ENCODE measurements at regions not wholly inside any gene's neighbourhood (a gene's known extent, or its start where the extent isn't known, plus 50 kb on each side); places are given as distances from the start of the nearest gene placed in this dataset.

GRCh38 chr15:91723959-91724358, 129.5 kb upstream of the SLCO3A1 start:
- H3K9me3 Mint-ChIP-seq, result no peaks in the 10 kb centered on the region
- H3K27me3 Mint-ChIP-seq, result peaks cover 13% of the 10 kb centered on the region
- no peak for DNase-seq
- no peaks in the 10 kb centered on the region for H3K36me3 Mint-ChIP-seq
- no peak overlapping the region for H3K4me3 Mint-ChIP-seq
- no peaks in the 10 kb centered on the region for H3K4me1 Mint-ChIP-seq
- H3K27ac Mint-ChIP-seq, result no peak overlapping the region

- H3K4me3 Mint-ChIP-seq, result no peak overlapping the region
- peaks cover 52% of the 10 kb centered on the region for H3K27me3 Mint-ChIP-seq
Observed at GRCh38 chr15:91733661-91734060, 119.8 kb upstream of the SLCO3A1 start.

GRCh38 chr15:91737151-91737818, 116.2 kb upstream of the SLCO3A1 start:
- no peaks in the 10 kb centered on the region for H3K9me3 Mint-ChIP-seq
- H3K27me3 Mint-ChIP-seq, result peaks cover 47% of the 10 kb centered on the region
- no peaks in the 10 kb centered on the region for H3K4me1 Mint-ChIP-seq
- no peak overlapping the region for H3K27ac Mint-ChIP-seq
- H3K4me3 Mint-ChIP-seq, result no peak overlapping the region
- no peak for DNase-seq
- no peaks in the 10 kb centered on the region for H3K36me3 Mint-ChIP-seq

More at GRCh38 chr15:91733661-91734060, 119.8 kb upstream of the SLCO3A1 start:
- no peak overlapping the region for H3K27ac Mint-ChIP-seq
- no peaks in the 10 kb centered on the region for H3K9me3 Mint-ChIP-seq
- no peaks in the 10 kb centered on the region for H3K4me1 Mint-ChIP-seq
- H3K36me3 Mint-ChIP-seq, result no peaks in the 10 kb centered on the region
- no peak for DNase-seq

- peaks cover 36% of the 10 kb centered on the region for H3K27me3 Mint-ChIP-seq
- H3K9me3 Mint-ChIP-seq, result no peaks in the 10 kb centered on the region
- H3K27ac Mint-ChIP-seq, result no peak overlapping the region
Observed at GRCh38 chr15:91741986-91742385, 111.5 kb upstream of the SLCO3A1 start.

GRCh38 chr15:91751611-91752010, 101.9 kb upstream of the SLCO3A1 start:
- peaks cover 6% of the 10 kb centered on the region for H3K27me3 Mint-ChIP-seq
- H3K9me3 Mint-ChIP-seq, result no peaks in the 10 kb centered on the region
- no peak for DNase-seq
- H3K27ac Mint-ChIP-seq, result no peak overlapping the region
- H3K4me3 Mint-ChIP-seq, result no peak overlapping the region
- no peaks in the 10 kb centered on the region for H3K36me3 Mint-ChIP-seq
- no peaks in the 10 kb centered on the region for H3K4me1 Mint-ChIP-seq

More at GRCh38 chr15:91741986-91742385, 111.5 kb upstream of the SLCO3A1 start:
- Mint-ChIP-seq H3K36me3 (no peaks in the 10 kb centered on the region), H3K4me1 (no peaks in the 10 kb centered on the region), H3K4me3 (no peak overlapping the region)
- no peak for DNase-seq

- H3K4me3 Mint-ChIP-seq, result no peak overlapping the region
- H3K27me3 Mint-ChIP-seq, result peaks cover 6% of the 10 kb centered on the region
- no peaks in the 10 kb centered on the region for H3K4me1 Mint-ChIP-seq
- DNase-seq, result no peak
- no peak overlapping the region for H3K27ac Mint-ChIP-seq
- no peaks in the 10 kb centered on the region for H3K9me3 Mint-ChIP-seq
- no peaks in the 10 kb centered on the region for H3K36me3 Mint-ChIP-seq
Observed at GRCh38 chr15:91752081-91752785, 101.3 kb upstream of the SLCO3A1 start.

GRCh38 chr15:91759560-91759959, 93.9 kb upstream of the SLCO3A1 start:
- no peaks in the 10 kb centered on the region for H3K4me1 Mint-ChIP-seq
- no peaks in the 10 kb centered on the region for H3K9me3 Mint-ChIP-seq
- DNase-seq, result no peak
- H3K27me3 Mint-ChIP-seq, result no peaks in the 10 kb centered on the region
- H3K36me3 Mint-ChIP-seq, result no peaks in the 10 kb centered on the region
- H3K4me3 Mint-ChIP-seq, result no peak overlapping the region
- no peak overlapping the region for H3K27ac Mint-ChIP-seq

- H3K36me3 Mint-ChIP-seq, result no peaks in the 10 kb centered on the region
- H3K9me3 Mint-ChIP-seq, result no peaks in the 10 kb centered on the region
- H3K4me3 Mint-ChIP-seq, result no peak overlapping the region
- H3K27me3 Mint-ChIP-seq, result peaks cover 4% of the 10 kb centered on the region
- H3K27ac Mint-ChIP-seq, result no peak overlapping the region
- DNase-seq, result no peak
- H3K4me1 Mint-ChIP-seq, result no peaks in the 10 kb centered on the region
Observed at GRCh38 chr15:91765660-91766059, 87.8 kb upstream of the SLCO3A1 start.

- no peak overlapping the region for H3K4me3 Mint-ChIP-seq
- no peaks in the 10 kb centered on the region for H3K36me3 Mint-ChIP-seq
- H3K27me3 Mint-ChIP-seq, result peaks cover 6% of the 10 kb centered on the region
- DNase-seq, result no peak
- no peaks in the 10 kb centered on the region for H3K9me3 Mint-ChIP-seq
- no peaks in the 10 kb centered on the region for H3K4me1 Mint-ChIP-seq
- no peak overlapping the region for H3K27ac Mint-ChIP-seq
Observed at GRCh38 chr15:91769476-91769875, 84.0 kb upstream of the SLCO3A1 start.

- Mint-ChIP-seq H3K4me1 (no peaks in the 10 kb centered on the region), H3K9me3 (no peaks in the 10 kb centered on the region), H3K27me3 (peaks cover 10% of the 10 kb centered on the region), H3K36me3 (no peaks in the 10 kb centered on the region), H3K27ac (no peak overlapping the region), H3K4me3 (no peak overlapping the region)
- no peak for DNase-seq
Observed at GRCh38 chr15:91769894-91770293, 83.6 kb upstream of the SLCO3A1 start.

GRCh38 chr15:91776104-91776503, 77.4 kb upstream of the SLCO3A1 start:
- DNase-seq, result no peak
- Mint-ChIP-seq H3K36me3 (no peaks in the 10 kb centered on the region), H3K4me3 (no peak overlapping the region), H3K27me3 (peaks cover 16% of the 10 kb centered on the region), H3K27ac (no peak overlapping the region), H3K4me1 (no peaks in the 10 kb centered on the region), H3K9me3 (no peaks in the 10 kb centered on the region)

- Mint-ChIP-seq H3K4me1 (no peaks in the 10 kb centered on the region), H3K27ac (no peak overlapping the region), H3K36me3 (no peaks in the 10 kb centered on the region), H3K9me3 (no peaks in the 10 kb centered on the region), H3K4me3 (no peak overlapping the region), H3K27me3 (peaks cover 9% of the 10 kb centered on the region)
- DNase-seq, result no peak
Observed at GRCh38 chr15:91779960-91780359, 73.5 kb upstream of the SLCO3A1 start.

- no peaks in the 10 kb centered on the region for H3K9me3 Mint-ChIP-seq
- no peak overlapping the region for H3K27ac Mint-ChIP-seq
- peaks cover 7% of the 10 kb centered on the region for H3K27me3 Mint-ChIP-seq
- no peaks in the 10 kb centered on the region for H3K4me1 Mint-ChIP-seq
- no peak overlapping the region for H3K4me3 Mint-ChIP-seq
- H3K36me3 Mint-ChIP-seq, result no peaks in the 10 kb centered on the region
- DNase-seq, result no peak
Observed at GRCh38 chr15:91780387-91780786, 73.1 kb upstream of the SLCO3A1 start.

GRCh38 chr15:91782221-91782620, 71.3 kb upstream of the SLCO3A1 start:
- no peaks in the 10 kb centered on the region for H3K36me3 Mint-ChIP-seq
- no peak for DNase-seq
- H3K9me3 Mint-ChIP-seq, result no peaks in the 10 kb centered on the region
- H3K27me3 Mint-ChIP-seq, result peaks cover 7% of the 10 kb centered on the region
- no peak overlapping the region for H3K27ac Mint-ChIP-seq
- H3K4me3 Mint-ChIP-seq, result no peak overlapping the region
- no peaks in the 10 kb centered on the region for H3K4me1 Mint-ChIP-seq

- Mint-ChIP-seq H3K27ac (no peak overlapping the region), H3K27me3 (peaks cover 1% of the 10 kb centered on the region), H3K9me3 (no peaks in the 10 kb centered on the region), H3K36me3 (no peaks in the 10 kb centered on the region), H3K4me3 (no peak overlapping the region), H3K4me1 (no peaks in the 10 kb centered on the region)
- DNase-seq, result no peak
Observed at GRCh38 chr15:91783008-91783407, 70.5 kb upstream of the SLCO3A1 start.

GRCh38 chr15:91783451-91783850, 70.1 kb upstream of the SLCO3A1 start:
- Mint-ChIP-seq H3K4me3 (no peak overlapping the region), H3K27ac (no peak overlapping the region), H3K36me3 (no peaks in the 10 kb centered on the region), H3K9me3 (no peaks in the 10 kb centered on the region), H3K4me1 (no peaks in the 10 kb centered on the region), H3K27me3 (no peaks in the 10 kb centered on the region)
- no peak for DNase-seq

All from activated naive CD8-positive, alpha-beta T cell treated with anti-CD3 and anti-CD28 coated beads for 36 hours (primary cell).